LoVo (cell line): ENCODE measurements at regions not wholly inside any gene's neighbourhood (a gene's known extent, or its start where the extent isn't known, plus 50 kb on each side); places are given as distances from the start of the nearest gene placed in this dataset.

Source experiments
- DNase-seq: peaks from one replicate; pipeline ENCODE4 v3.0.0-alpha.2; 2016; ENCODE audit warnings: low spot score

DNA sequence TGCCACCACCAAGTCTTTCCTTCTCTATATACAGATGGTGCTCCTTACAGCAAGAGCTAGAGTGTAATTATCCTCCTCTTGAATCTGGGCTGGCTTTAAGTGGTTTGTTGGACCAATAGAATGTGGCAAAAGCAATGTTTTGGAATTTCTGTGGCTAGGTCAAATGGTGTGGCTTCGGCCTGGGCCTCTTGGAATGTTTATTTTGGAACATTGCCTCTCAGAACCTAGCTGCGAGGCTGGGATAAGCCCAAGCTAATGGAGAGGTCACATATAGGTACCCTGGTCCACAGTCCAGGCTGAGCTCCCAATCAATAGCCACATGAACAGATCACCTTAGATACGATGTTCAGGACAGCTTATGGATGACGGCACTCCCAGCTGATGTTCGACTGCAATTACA lies 556.7 kb downstream of the TYW1 start:
- DNase-seq: no peak

DNA sequence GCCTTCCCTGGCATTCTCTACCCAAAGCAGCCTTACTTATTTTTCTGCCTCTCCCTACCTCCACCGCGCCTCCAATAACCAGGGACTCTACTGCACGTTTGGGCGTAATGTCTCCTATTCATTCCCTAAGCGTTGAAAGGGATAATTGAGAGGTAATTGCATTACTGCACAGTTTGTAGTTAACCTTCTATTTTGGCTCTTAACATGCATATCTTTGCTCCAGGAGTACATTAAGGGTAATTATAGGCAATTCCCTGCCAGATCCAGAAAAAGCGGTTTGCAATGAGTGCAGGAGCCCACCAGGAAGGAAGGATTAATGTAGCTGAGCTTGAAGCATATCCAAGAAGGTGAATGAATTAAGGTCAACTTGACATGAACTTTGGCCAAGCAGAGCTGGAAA lies 558.4 kb downstream of the TYW1 start:
- no peak for DNase-seq

GRCh38 chr7:67564959-67565358 lies 568.3 kb downstream of the TYW1 start:
- no peak for DNase-seq

DNA sequence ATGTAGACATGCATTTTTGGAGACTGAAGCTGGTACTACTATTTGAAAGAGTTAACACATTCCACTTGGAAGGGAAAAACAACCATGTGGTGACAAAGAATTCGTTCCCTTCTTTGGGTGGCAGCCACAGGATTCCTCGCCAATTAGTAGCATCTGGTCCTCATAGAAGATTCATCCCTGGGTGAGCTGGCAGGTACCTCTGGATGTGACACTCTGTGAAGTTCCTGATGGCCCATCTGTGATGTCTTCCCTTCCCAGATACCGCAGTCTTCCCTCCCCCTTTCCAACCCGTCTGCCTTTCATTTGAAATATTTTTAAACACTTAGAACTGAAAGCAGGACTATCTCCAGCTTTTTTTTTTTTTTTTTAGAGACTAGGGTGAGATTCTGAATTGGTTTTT lies 569.5 kb downstream of the TYW1 start:
- no peak for DNase-seq

DNA sequence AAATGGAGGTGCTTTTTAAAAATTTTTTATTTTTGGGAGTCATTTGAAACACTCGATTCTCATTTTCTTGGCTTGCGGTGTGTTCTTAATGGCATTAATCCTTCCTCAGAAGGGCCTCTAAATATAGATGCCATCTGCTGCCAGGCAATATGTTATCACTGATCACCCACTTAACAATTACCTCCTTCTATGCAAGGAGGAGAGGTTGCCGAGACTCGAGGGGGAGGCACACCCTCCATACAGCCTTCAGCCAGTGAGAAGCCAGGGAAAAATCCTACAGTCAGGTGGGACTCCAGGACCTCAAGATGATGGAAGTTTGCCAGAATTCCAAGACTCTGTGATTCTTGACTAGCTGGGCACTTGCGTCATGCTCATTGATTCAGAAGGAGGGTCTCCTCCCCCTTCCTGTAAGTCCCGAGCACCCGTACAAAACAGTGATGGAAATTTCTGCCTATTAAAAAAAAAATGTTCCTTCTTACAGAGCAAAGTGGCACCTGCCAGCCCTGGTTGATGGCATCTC lies 574.5 kb downstream of the TYW1 start:
- no peak for DNase-seq

DNA sequence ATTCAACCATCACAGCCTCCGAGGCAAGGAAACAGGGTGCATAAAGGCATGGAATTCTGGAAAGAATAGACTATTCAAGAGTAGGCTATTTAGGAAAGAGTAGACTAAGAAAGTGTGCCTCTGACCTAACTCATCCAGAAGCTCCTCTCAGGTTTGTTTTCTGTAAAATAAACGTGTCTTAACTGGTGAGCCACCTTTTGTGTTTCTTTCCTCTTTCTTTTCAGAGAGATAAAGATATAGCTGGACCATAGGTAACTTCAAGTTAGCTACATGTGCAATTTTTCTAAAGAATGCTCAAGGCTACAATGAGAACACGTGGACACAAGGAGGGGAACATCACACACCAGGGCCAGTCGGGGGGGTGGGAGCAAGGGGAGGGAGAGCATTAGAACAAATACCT lies 577.0 kb downstream of the TYW1 start:
- no peak for DNase-seq

DNA sequence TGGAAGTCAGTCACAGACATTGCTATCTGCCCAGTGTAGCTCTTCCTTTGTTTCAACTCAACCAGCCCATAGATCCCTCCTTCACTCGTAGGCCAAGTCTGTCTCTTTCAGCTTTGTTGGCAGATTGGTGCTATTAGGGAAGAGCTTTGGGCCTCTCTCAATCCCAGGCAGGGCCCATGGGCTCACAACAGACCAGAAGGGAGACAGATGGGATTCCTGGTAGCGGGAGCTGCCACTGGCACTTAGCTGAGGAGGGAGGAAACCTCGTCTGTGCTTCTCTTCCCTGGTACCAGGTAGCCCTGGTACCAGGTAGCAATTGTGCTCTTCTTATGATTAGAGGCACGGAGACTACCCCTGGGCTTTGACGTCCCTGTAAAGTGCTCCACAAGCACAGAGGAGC lies 592.0 kb downstream of the TYW1 start:
- no peak for DNase-seq

DNA sequence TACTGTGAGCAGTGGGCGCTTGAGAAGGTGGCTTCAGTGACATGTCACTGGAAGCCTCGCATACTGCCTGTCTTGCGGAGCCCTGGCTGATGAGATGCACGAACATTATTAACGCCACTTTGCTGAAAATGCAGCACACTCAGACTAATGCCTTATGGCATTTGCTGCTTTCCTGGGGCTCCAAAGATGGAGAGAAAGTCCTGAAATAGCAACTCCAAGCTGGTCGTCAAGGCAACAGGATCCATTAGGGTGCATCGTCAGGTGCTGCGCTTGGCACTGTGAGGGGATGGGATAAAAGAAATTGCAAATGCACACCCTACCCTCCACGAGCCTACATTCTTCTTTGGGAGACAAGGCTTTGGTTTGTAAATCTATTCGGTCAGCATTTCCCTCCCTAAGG lies 592.5 kb downstream of the TYW1 start:
- no peak for DNase-seq

DNA sequence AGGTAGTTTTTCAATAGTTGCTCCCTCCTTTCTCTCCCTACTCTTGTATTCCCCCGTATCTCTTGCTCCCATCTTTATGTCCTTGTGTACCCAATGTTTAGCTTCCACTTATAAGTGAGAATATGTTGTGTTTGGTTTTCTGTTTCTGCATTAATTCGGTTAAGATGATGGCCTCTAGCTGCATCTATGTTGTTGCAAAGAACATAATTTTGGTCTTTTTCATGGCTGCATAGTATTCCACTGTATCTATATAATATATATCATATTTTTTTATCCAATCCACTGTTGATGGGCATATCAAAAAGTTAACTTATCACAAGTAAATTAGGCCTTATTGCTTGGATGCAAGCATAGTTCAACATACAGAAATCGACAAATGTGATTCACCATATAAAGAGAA lies 594.0 kb downstream of the TYW1 start:
- no peak for DNase-seq

DNA sequence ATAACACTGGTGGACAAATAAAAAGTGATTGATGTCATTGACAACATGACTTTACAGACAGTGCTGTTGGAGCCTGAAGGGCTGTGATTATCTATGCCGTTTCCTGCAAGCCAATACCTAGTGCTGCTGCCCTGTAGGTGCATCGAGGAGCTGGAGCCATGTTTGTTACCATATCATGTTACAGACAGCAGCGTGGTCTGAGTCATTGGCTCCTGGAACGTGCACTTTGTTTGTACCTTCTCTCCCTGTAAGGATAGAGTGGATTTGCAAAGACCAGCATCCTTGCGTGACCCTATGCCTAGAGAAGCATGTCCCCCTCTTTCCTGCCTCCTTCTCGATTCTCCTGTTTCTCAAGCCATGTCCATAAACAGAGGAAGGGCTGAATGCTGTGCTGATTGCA lies 597.2 kb downstream of the TYW1 start:
- no peak for DNase-seq

- no peak for DNase-seq
Measured at GRCh38 chr7:67595431-67596180, 599.0 kb downstream of the TYW1 start.

GRCh38 chr7:67597161-67597560 lies 600.5 kb downstream of the TYW1 start:
- no peak for DNase-seq

DNA sequence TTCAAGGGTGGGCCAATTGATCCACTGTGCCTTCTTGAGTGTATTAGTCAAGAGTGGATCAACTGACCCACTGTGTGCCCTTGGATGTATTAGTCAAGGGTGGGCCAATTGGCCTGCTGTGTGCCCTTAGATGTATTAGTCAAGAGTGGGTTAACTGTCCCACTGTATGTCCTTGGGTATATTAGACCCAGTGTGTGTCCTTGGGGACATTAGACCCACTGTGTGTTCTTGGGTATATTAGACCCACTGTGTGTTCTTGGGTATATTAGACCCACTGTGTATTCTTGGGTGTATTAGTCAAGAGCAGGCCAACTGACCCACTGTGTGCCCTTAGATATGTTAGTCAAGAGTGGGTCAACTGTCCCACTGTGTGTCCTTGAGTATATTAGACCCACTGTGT lies 601.8 kb downstream of the TYW1 start:
- DNase-seq: no peak

DNA sequence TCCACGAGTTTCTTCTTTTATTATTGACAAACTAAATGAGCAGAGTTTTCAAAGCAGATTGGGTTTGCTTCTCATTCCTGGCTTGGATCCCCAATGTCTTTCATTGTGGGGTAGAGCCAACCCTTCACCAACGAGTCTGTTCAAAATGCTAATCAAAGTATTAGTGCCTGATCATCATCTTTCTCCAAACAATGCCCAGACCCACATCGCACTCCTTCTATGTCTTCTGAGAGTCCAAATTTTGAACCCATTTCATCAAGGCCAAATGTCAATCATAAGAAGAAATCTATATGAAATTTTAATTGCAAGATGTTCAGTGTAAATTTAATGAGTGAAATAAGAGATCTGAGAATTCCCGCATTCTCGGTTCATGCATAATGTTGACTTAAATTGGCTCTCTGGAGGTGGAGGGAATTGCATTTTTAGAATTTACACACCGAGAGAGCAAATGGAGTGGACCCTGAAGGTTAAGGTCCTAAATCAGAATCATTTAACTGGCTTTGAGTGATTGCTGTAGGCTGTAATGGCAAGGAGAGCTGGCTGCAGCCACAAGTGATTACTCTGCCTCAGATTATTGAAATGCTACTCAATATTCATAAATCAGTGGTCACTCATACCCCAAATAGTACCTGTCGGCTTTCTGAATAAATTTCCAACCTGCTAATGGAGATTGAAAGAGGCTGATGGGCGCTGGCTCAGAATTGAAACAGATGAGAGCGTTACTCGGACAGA lies 602.9 kb downstream of the TYW1 start:
- DNase-seq: no peak

- DNase-seq: no peak
Measured at GRCh38 chr7:67602246-67602887, 605.7 kb downstream of the TYW1 start.

- no peak for DNase-seq
Measured at GRCh38 chr7:67604461-67605386, 608.1 kb downstream of the TYW1 start.

DNA sequence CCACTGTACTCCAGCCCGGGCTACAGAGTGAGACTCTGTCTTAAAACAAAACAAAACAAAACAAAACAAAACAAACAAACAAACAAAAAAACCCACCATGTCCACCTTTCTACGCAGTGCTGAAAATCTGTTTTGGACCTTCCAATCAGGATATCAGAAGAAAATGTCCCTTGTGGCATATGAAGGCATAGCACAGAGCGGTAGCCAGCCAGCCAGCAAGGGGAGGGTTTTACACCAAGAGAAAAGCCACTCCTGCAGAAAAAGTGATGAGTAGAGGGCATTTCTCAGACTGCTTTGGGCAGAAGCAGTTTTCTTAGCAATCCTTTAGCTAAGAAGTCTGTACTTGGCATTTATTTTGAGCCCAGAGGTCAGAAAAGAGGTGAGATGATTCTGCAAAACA lies 612.2 kb downstream of the TYW1 start:
- DNase-seq: no peak

GRCh38 chr7:67610897-67611296 lies 614.3 kb downstream of the TYW1 start:
- DNase-seq: no peak

- no peak for DNase-seq
Measured at GRCh38 chr7:67614843-67615242, 618.2 kb downstream of the TYW1 start.

- DNase-seq: no peak
Measured at GRCh38 chr7:67616517-67616916, 619.9 kb downstream of the TYW1 start.

DNA sequence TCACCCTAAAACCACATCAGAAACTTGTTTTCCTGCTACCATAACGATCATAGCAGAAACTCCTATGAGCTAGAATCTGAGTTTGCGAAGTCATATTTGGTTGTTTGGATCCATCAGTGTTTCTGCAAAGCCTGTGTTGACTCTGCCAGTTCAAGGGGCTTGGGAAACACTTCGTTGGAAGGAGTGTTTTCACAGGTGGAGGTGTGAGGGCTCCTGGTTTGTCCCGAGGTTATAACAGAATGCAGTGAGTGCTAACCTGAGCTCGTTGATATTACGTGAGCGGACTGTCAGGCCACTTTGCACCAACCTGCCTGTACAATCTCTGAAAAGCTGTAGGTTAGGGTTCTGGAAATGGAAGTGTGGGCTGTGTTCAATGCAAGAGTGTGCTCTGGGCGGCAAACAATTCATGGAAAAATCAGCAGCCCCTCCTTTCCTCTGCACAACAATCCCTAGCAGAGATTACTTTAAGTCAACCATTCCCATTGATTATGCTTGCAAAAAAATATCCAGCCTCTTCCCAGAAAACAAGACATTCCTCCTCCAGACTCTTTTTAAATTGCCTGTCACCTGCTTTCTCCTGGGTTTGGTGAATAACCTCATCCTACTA lies 622.0 kb downstream of the TYW1 start:
- DNase-seq: no peak

DNA sequence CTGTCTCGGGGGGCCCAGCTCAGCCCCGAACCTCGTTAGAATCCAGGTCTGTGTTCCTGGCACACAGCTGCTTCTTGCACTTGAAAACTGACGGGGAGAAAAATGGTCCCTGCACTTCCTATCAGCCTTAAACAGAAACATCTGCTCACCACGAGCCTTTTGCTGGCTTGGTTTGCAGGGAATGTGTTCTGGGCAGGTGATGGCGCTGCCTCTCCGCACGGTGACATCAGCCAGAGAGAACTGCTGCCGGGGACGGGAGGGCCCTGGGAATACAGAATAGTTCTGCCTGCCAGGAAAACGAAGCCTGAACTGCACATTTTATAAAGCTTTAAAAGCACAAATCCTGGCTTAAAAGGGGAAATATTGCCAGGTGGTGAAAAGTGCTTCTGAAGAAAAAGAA lies 622.5 kb downstream of the TYW1 start:
- no peak for DNase-seq
